H1 (cell line): ENCODE measurements at regions not wholly inside any gene's neighbourhood (a gene's known extent, or its start where the extent isn't known, plus 50 kb on each side); places are given as distances from the start of the nearest gene placed in this dataset.

Source experiments
- CTCF ChIA-PET: fragments of 300-600 bp; sonication (Branson Sonifier 250); formaldehyde crosslinking; loops from one replicate; lab custom pipeline; 2021; ENCODE audit not compliant: partially characterized antibody; lab: Charles Lee
- POLR2A ChIA-PET: fragments of 300-600 bp; sonication (Branson Sonifier 250); formaldehyde crosslinking; loops from one replicate; lab custom pipeline; 2021; ENCODE audit warnings: inconsistent platforms; ENCODE audit not compliant: partially characterized antibody; lab: Charles Lee
- DNase-seq, 2 experiments: peaks; one replicate each; pipeline versions ENCODE4 v3.0.0 to v3.0.0-alpha.2; 2010 to 2022; ENCODE audit warnings: low spot score in 2 of 2, low read depth in 1 of 2, mixed read lengths in 1 of 2
- FAIRE-seq: peaks from 2 replicates; lab custom pipeline; 2011; peaks lifted over from hg19 to GRCh38; lab: Jason Lieb, UNC
- H2AFZ ChIP-seq: 2 replicates; pipeline ENCODE4 v1.8.1; 2012; ENCODE audit warnings: low read length, inconsistent platforms
- H2AK5ac ChIP-seq: 2 replicates; pipeline ENCODE4 v1.6.1; 2013; ENCODE audit warnings: low read depth, low read length
- H2BK120ac ChIP-seq: replicated peaks from 2 replicates; pipeline ENCODE3; 2013; ENCODE audit warnings: low read depth, low read length, inconsistent platforms
- H2BK12ac ChIP-seq: 2 replicates; pipeline ENCODE4 v1.6.1; 2013; ENCODE audit warnings: low read depth, low read length
- H2BK15ac ChIP-seq: 2 replicates; pipeline ENCODE4 v1.6.1; 2013; ENCODE audit warnings: low read length
- H2BK20ac ChIP-seq: 2 replicates; pipeline ENCODE4 v1.6.1; 2013; ENCODE audit warnings: low read length
- H2BK5ac ChIP-seq: 2 replicates; pipeline ENCODE4 v1.6.1; 2013; ENCODE audit warnings: low read depth, low read length
- H3K14ac ChIP-seq: 2 replicates; pipeline ENCODE4 v1.6.1; 2013; ENCODE audit warnings: inconsistent platforms; ENCODE audit not compliant: insufficient read length
- H3K18ac ChIP-seq: 2 replicates; pipeline ENCODE4 v1.6.1; 2013; ENCODE audit warnings: low read length; ENCODE audit errors: extremely low read depth
- H3K23ac ChIP-seq: 2 replicates; pipeline ENCODE4 v1.6.1; 2013; ENCODE audit warnings: inconsistent platforms; ENCODE audit not compliant: insufficient read length
- H3K23me2 ChIP-seq: 2 replicates; pipeline ENCODE4 v1.6.1; 2013; ENCODE audit warnings: low read depth, low read length
- H3K27ac ChIP-seq: 2 replicates; pipeline ENCODE4 v1.6.1; 2011; ENCODE audit warnings: low read depth, low read length, inconsistent platforms
- H3K27me3 ChIP-seq, 4 experiments: replicated peaks in 1 of 4; 1 replicate in 1 of 4; 2 replicates in 3 of 4; pipeline versions ENCODE4 v1.6.1 to v1.8.1; 2011 to 2013; ENCODE audit warnings: low read length in 3 of 4, mild to moderate bottlenecking in 3 of 4, inconsistent platforms in 2 of 4, mixed read lengths in 2 of 4, moderate library complexity in 1 of 4; ENCODE audit not compliant: control insufficient read depth in 3 of 4, insufficient read depth in 3 of 4; ENCODE audit errors: extremely low read depth in 1 of 4
- H3K36me3 ChIP-seq, 4 experiments: 2 replicates each; pipeline versions ENCODE4 v1.6.1 to v1.8.1; 2011 to 2013; ENCODE audit warnings: mild to moderate bottlenecking in 4 of 4, low read length in 3 of 4, moderate library complexity in 2 of 4, control low read depth in 1 of 4, inconsistent platforms in 1 of 4; ENCODE audit not compliant: insufficient read depth in 4 of 4, control insufficient read depth in 2 of 4
- H3K4ac ChIP-seq: replicated peaks from 2 replicates; pipeline ENCODE3; 2013; ENCODE audit warnings: low read length, low read depth, mixed read lengths, inconsistent platforms; ENCODE audit not compliant: insufficient read length
- H3K4me1 ChIP-seq, 4 experiments: replicated peaks in 1 of 4; 1 replicate in 1 of 4; 2 replicates in 3 of 4; pipeline versions ENCODE4 v1.6.1 to v1.8.1; 2011 to 2013; ENCODE audit warnings: low read length in 3 of 4, inconsistent platforms in 2 of 4, mixed read lengths in 1 of 4; ENCODE audit not compliant: insufficient read depth in 4 of 4, control insufficient read depth in 3 of 4
- H3K4me2 ChIP-seq, 2 experiments: 2 replicates each; pipeline versions ENCODE4 v1.6.1 to v1.8.1; 2011 to 2013; ENCODE audit warnings: low read depth in 2 of 2, low read length in 2 of 2, control low read depth in 1 of 2, inconsistent platforms in 1 of 2, mild to moderate bottlenecking in 1 of 2; ENCODE audit not compliant: insufficient read depth in 1 of 2
- H3K4me3 ChIP-seq, 4 experiments: fragments of 200-600, 300-600 bp in 1 of 4; sonication (generic), shearing (Covaris generic), sonication (Bioruptor Twin) in 1 of 4; 2 replicates each; pipeline versions ENCODE4 v1.5.1 to v1.8.1; 2011 to 2016; ENCODE audit warnings: low read length in 4 of 4, low read depth in 3 of 4, control low read depth in 2 of 4, inconsistent platforms in 2 of 4, mild to moderate bottlenecking in 2 of 4, mixed read lengths in 1 of 4, moderate library complexity in 1 of 4; ENCODE audit not compliant: insufficient read depth in 2 of 4; ENCODE audit errors: extremely low read depth in 1 of 4
- H3K56ac ChIP-seq: replicated peaks from 2 replicates; pipeline ENCODE3; 2013; ENCODE audit warnings: low read depth, mild to moderate bottlenecking, mixed read lengths, low read length, inconsistent platforms; ENCODE audit not compliant: insufficient read length
- H3K79me1 ChIP-seq: 2 replicates; pipeline ENCODE4 v1.6.1; 2013; ENCODE audit warnings: low read depth, low read length, control low read depth
- H3K79me2 ChIP-seq, 2 experiments: 2 replicates each; pipeline versions ENCODE4 v1.6.1 to v1.8.1; 2012 to 2013; ENCODE audit warnings: low read length in 2 of 2, mild to moderate bottlenecking in 2 of 2, inconsistent platforms in 1 of 2; ENCODE audit not compliant: insufficient read depth in 2 of 2, control insufficient read depth in 1 of 2
- H3K9ac ChIP-seq, 4 experiments: replicated peaks in 1 of 4; 1 replicate in 1 of 4; 2 replicates in 3 of 4; pipeline versions ENCODE4 v1.6.1 to v1.8.1; 2011 to 2013; ENCODE audit warnings: low read depth in 3 of 4, low read length in 3 of 4, control low read depth in 2 of 4, mild to moderate bottlenecking in 2 of 4, moderate library complexity in 2 of 4, inconsistent platforms in 1 of 4; ENCODE audit errors: extremely low read depth in 1 of 4
- H3K9me3 ChIP-seq, 2 experiments: 2 replicates each; pipeline versions ENCODE4 v1.6.1 to v1.8.1; 2012 to 2013; ENCODE audit warnings: mild to moderate bottlenecking in 2 of 2, moderate library complexity in 2 of 2, control low read depth in 1 of 2, inconsistent platforms in 1 of 2, low read depth in 1 of 2, low read length in 1 of 2, mixed read lengths in 1 of 2; ENCODE audit not compliant: insufficient read depth in 2 of 2
- H4K20me1 ChIP-seq, 2 experiments: replicated peaks in 1 of 2; 2 replicates each; pipeline versions ENCODE3 to v1.8.1; 2011 to 2013; ENCODE audit warnings: inconsistent platforms in 2 of 2, low read length in 2 of 2, mild to moderate bottlenecking in 1 of 2; ENCODE audit not compliant: insufficient read depth in 2 of 2, control insufficient read depth in 1 of 2
- H4K5ac ChIP-seq: 2 replicates; pipeline ENCODE4 v1.6.1; 2013; ENCODE audit warnings: low read length, low read depth, mixed read lengths, inconsistent platforms; ENCODE audit not compliant: insufficient read length
- H4K8ac ChIP-seq: 2 replicates; pipeline ENCODE4 v1.8.0; 2013; ENCODE audit warnings: mild to moderate bottlenecking, moderate library complexity, low read length, inconsistent platforms; ENCODE audit not compliant: insufficient read depth; ENCODE audit errors: extremely low read depth
- H4K91ac ChIP-seq: replicated peaks from 2 replicates; pipeline ENCODE3; 2013; ENCODE audit warnings: low read length, mixed read lengths, inconsistent platforms; ENCODE audit not compliant: insufficient read length
- MAFK ChIP-seq: IDR thresholded peaks from 2 replicates; pipeline ENCODE4 v1.6.1; 2012; ENCODE audit warnings: low read depth, mild to moderate bottlenecking, improper control_type of control experiment, low read length
- RAD21 ChIP-seq, 2 experiments: IDR thresholded peaks in 1 of 2; conservative IDR thresholded peaks in 1 of 2; 2 replicates each; pipeline ENCODE4 v1.6.1; 2011; ENCODE audit warnings: low read depth in 2 of 2, low read length in 2 of 2, improper control_type of control experiment in 1 of 2, inconsistent platforms in 1 of 2, mild to moderate bottlenecking in 1 of 2, moderate library complexity in 1 of 2
- SIX5 ChIP-seq: IDR thresholded peaks from 2 replicates; pipeline ENCODE4 v1.6.1; 2011; ENCODE audit warnings: mild to moderate bottlenecking, low read depth, low read length
- WGBS, 2 experiments: shearing (Covaris generic) in 1 of 2; methylation state at CpG; one replicate each; pipeline versions ENCODE4 v1.1.6 to v1.1.7; 2013 to 2015; ENCODE audit warnings: low lambda C conversion rate in 2 of 2, mixed read lengths in 2 of 2, inconsistent platforms in 1 of 2, low coverage in 1 of 2, missing lambda C conversion rate in 1 of 2; ENCODE audit not compliant: insufficient replicate concordance in 2 of 2, insufficient coverage in 1 of 2, insufficient read length in 1 of 2; ENCODE audit errors: extremely low coverage in 1 of 2, missing lambda C conversion rate in 1 of 2; 5-methylcytosine and 5-hydroxymethylcytosine counted together
- TF ChIP-seq, protein P1 (sequence below), 3 experiments: IDR thresholded peaks; 1 replicate in 2 of 3; 2 replicates in 1 of 3; pipeline versions ENCODE4 v1.5.1 to v1.6.1; 2011; ENCODE audit warnings: low read length in 3 of 3, mild to moderate bottlenecking in 3 of 3, inconsistent platforms in 2 of 3, low read depth in 1 of 3, moderate library complexity in 1 of 3; ENCODE audit not compliant: insufficient read depth in 1 of 3; ENCODE audit errors: control extremely low read depth in 1 of 3

DNA sequence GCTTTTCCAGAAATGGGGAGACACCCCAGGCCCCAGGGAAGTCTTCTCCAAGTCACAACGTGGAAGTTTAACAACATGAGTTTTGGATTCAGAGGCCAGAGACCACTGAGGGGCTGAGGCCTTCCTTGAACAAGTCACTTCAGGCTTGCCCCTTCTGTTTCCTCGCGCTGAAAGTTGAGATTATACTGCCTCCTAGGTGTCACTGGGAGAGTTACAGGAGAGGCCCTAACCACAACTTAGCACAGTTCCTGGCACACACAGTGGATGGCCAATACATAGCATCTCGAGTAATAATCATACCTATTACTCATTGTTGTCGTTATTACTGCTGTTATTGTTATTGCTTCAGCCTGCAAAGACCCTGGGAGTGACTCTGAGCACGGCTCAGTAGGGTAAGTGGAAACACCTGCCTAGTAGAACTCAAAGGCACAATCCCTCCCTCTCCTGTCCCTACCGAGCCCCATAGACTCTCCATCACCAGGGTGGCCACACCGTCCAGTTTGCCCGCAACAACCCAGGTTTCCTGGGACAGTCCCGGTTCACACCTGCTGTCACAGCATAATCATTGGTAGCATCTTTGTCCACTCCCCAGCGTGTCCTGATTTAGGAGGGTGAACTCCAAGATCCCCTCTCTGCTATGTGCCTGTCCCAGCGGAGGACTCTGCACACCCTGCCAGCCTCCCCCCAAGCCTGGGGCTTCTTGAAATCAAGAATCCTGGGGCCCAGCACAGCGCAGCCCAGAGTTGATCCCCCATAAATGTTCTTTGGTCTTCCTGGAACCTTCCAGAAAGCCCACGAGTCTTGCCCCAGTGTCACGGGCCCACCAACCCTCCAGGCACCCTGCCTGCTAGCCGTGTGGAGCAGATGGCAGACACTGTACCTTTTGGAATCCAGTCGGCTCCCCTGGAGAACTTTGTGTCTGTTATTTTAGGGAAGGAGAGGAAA is 85.0 kb downstream of the SYNE3 start:
- Histone ChIP-seq H3K79me2 (no peaks in the 10 kb centered on the region), H3K36me3 (no peaks in the 10 kb centered on the region), H2AK5ac (no peak overlapping the region), H3K4me2 (no peak overlapping the region), H3K56ac (no peak overlapping the region), H3K14ac (no peak overlapping the region), H4K20me1 (no peaks in the 10 kb centered on the region), H2AFZ (no peak overlapping the region), H3K27me3 (no peaks in the 10 kb centered on the region), H3K18ac (no peak overlapping the region), H4K8ac (no peak overlapping the region), H3K23me2 (no peaks in the 10 kb centered on the region), H3K23ac (no peak overlapping the region), H3K9me3 (no peaks in the 10 kb centered on the region), H3K27ac (no peak overlapping the region), H2BK120ac (no peak overlapping the region), H3K4me3 (no peak overlapping the region), H2BK20ac (no peak overlapping the region; the same call in 1 of the 2 replicates), H2BK12ac (no peak overlapping the region), H3K79me1 (no peaks in the 10 kb centered on the region), H2BK5ac (no peak overlapping the region), H4K5ac (no peak overlapping the region), H3K9ac (no peak overlapping the region), H3K4me1 (no peaks in the 10 kb centered on the region), H4K91ac (no peak overlapping the region), H2BK15ac (no peak overlapping the region), H3K4ac (no peak overlapping the region)
- CTCF ChIA-PET: interaction anchor here (0.7 to 7.6 kb wide), 47 partner anchors 9 to 761 kb away, joined by 3 to 113 read pairs (median 3); no protein-coding TSS in a partner anchor
- TF ChIP-seq SIX5 (no peak), MAFK (no peak), RAD21 (IDR thresholded peaks at IDR 0.05 in 1 of 2, conservative IDR thresholded peaks at IDR 0.05 in 1 of 2; ENCODE audit: low read depth in 2 of 2, low read length in 2 of 2) (peak; percentile 79 to 87)
- TF ChIP-seq, protein P1, sequence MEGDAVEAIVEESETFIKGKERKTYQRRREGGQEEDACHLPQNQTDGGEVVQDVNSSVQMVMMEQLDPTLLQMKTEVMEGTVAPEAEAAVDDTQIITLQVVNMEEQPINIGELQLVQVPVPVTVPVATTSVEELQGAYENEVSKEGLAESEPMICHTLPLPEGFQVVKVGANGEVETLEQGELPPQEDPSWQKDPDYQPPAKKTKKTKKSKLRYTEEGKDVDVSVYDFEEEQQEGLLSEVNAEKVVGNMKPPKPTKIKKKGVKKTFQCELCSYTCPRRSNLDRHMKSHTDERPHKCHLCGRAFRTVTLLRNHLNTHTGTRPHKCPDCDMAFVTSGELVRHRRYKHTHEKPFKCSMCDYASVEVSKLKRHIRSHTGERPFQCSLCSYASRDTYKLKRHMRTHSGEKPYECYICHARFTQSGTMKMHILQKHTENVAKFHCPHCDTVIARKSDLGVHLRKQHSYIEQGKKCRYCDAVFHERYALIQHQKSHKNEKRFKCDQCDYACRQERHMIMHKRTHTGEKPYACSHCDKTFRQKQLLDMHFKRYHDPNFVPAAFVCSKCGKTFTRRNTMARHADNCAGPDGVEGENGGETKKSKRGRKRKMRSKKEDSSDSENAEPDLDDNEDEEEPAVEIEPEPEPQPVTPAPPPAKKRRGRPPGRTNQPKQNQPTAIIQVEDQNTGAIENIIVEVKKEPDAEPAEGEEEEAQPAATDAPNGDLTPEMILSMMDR (IDR thresholded peaks at IDR 0.05; ENCODE audit: control extremely low read depth in 1 of 3, insufficient read depth in 1 of 3, low read depth in 1 of 3, low read length in 3 of 3): peak; percentile 59 to 90 (median 78)
- DNase-seq (peak in 1 of 2 experiments; percentile 63), FAIRE-seq (peak; percentile 95)
- POLR2A ChIA-PET: no interaction called here
- 60% methylated on average over 16 of the region's 17 CpGs; no CpG with 5 or more reads in 1 of the 2 experiments for WGBS, 2 experiments
